HCT116 (cell line): ENCODE measurements at regions not wholly inside any gene's neighbourhood (a gene's known extent, or its start where the extent isn't known, plus 50 kb on each side); places are given as distances from the start of the nearest gene placed in this dataset.

Experiments
- ATAC-seq: fragments of 200-7000 bp; cut with Tn5 transposase; 2 replicates; pipeline ENCODE4 v1.9.1; 2020; ENCODE audit warnings: mild to moderate bottlenecking, moderate library complexity
- BruUV-seq: library from RNA; stranded (reverse); fragments of 400-500 nt; replicated peaks from 2 replicates; lab custom pipeline; 2021; lab: Mats Ljungman, UMichigan
- CTCF ChIA-PET: fragments of 300-600 bp; sonication (Branson Sonifier 250); formaldehyde crosslinking; loops from one replicate; lab custom pipeline; 2021; ENCODE audit warnings: antibody characterized with exemption; lab: Charles Lee
- POLR2A ChIA-PET: fragments of 300-600, 350-600 bp; sonication (Branson Sonifier 250); formaldehyde crosslinking; loops from one replicate; lab custom pipeline; 2021; ENCODE audit warnings: antibody characterized with exemption; lab: Charles Lee
- RAD21 ChIA-PET, 2 experiments: fragments of 300-600 bp; sonication (Branson Sonifier 250); formaldehyde crosslinking; loops; one replicate each; lab custom pipeline; 2023; ENCODE audit warnings: low total read pairs in 2 of 2; ENCODE audit not compliant: uncharacterized antibody in 2 of 2, unreplicated experiment in 2 of 2, low non-redundant PET in 1 of 2; lab: Charles Lee
- DNase-seq: peaks from one replicate; pipeline ENCODE4 v3.0.0-alpha.2; 2010; ENCODE audit warnings: low read depth, low spot score
- H2AFZ ChIP-seq: fragments of 200-600 bp; shearing (Covaris generic), sonication (generic); 2 replicates; pipeline ENCODE4 v1.6.1; 2017; ENCODE audit warnings: low read depth, mixed run types, mixed read lengths, antibody characterized with exemption, low read length; ENCODE audit not compliant: poor library complexity, severe bottlenecking
- H3K27ac ChIP-seq: 2 replicates; pipeline ENCODE4 v1.5.1; 2012; ENCODE audit warnings: low read depth, low read length
- H3K27me3 ChIP-seq: fragments of 200-600 bp; sonication (generic); 2 replicates; pipeline ENCODE4 v1.6.1; 2016; ENCODE audit warnings: mixed run types, low read length, mixed read lengths; ENCODE audit not compliant: insufficient read depth
- H3K36me3 ChIP-seq, 2 experiments: fragments of 200-500 bp in 1 of 2; fragments of 200-600 bp in 1 of 2; sonication (Bioruptor generic) in 1 of 2; sonication (generic) in 1 of 2; 2 replicates each; pipeline versions ENCODE4 v1.5.1 to v1.6.1; 2014 to 2016; ENCODE audit warnings: low read length in 2 of 2, inconsistent platforms in 1 of 2, mixed read lengths in 1 of 2, mixed run types in 1 of 2; ENCODE audit not compliant: insufficient read depth in 2 of 2, control insufficient read depth in 1 of 2
- H3K4me1 ChIP-seq, 2 experiments: fragments of 200-600 bp in 1 of 2; sonication (generic) in 1 of 2; 2 replicates each; pipeline versions ENCODE4 v1.5.1 to v1.6.1; 2012 to 2017; ENCODE audit warnings: low read length in 2 of 2, inconsistent platforms in 1 of 2, mild to moderate bottlenecking in 1 of 2, mixed read lengths in 1 of 2, mixed run types in 1 of 2, moderate library complexity in 1 of 2; ENCODE audit not compliant: insufficient read depth in 2 of 2, control insufficient read depth in 1 of 2
- H3K4me2 ChIP-seq: fragments of 200-600 bp; sonication (generic); 2 replicates; pipeline ENCODE4 v1.6.1; 2017; ENCODE audit warnings: mixed run types, low read length, mixed read lengths
- H3K4me3 ChIP-seq, 2 experiments: fragments of 200-600 bp in 1 of 2; sonication (generic) in 1 of 2; replicated peaks in 1 of 2; 2 replicates each; pipeline ENCODE4 v1.5.1; 2011 to 2016; ENCODE audit warnings: low read length in 2 of 2, control low read depth in 1 of 2, low read depth in 1 of 2, mild to moderate bottlenecking in 1 of 2, mixed read lengths in 1 of 2, mixed run types in 1 of 2
- H3K79me2 ChIP-seq: fragments of 200-600 bp; sonication (generic); 2 replicates; pipeline ENCODE4 v1.6.1; 2017; ENCODE audit warnings: mild to moderate bottlenecking, mixed run types, low read length, moderate library complexity, mixed read lengths; ENCODE audit not compliant: insufficient read depth
- H3K9ac ChIP-seq: fragments of 200-600 bp; sonication (generic); 2 replicates; pipeline ENCODE4 v1.6.1; 2016; ENCODE audit warnings: low read length, mixed read lengths
- H3K9me2 ChIP-seq: fragments of 200-600 bp; sonication (generic), shearing (Covaris generic); 2 replicates; pipeline ENCODE4 v1.6.1; 2017; ENCODE audit warnings: mixed run types, mild to moderate bottlenecking, moderate library complexity; ENCODE audit not compliant: insufficient read depth
- H3K9me3 ChIP-seq, 2 experiments: fragments of 200-500 bp in 1 of 2; fragments of 200-600 bp in 1 of 2; sonication (Bioruptor generic) in 1 of 2; sonication (generic) in 1 of 2; 2 replicates each; pipeline ENCODE4 v1.6.1; 2014 to 2017; ENCODE audit warnings: low read length in 2 of 2, mixed read lengths in 2 of 2, inconsistent platforms in 1 of 2, low read depth in 1 of 2, mild to moderate bottlenecking in 1 of 2, mixed run types in 1 of 2, moderate library complexity in 1 of 2; ENCODE audit not compliant: control insufficient read depth in 1 of 2, insufficient read depth in 1 of 2
- H4K20me1 ChIP-seq: fragments of 200-600 bp; sonication (generic), shearing (Covaris generic); 2 replicates; pipeline ENCODE4 v1.6.1; 2017; ENCODE audit warnings: mixed run types, mild to moderate bottlenecking, moderate library complexity; ENCODE audit not compliant: insufficient read depth
- CEBPB ChIP-seq: IDR thresholded peaks from 2 replicates; pipeline ENCODE4 v1.6.1; 2012; ENCODE audit warnings: low read depth
- EGR1 ChIP-seq: IDR thresholded peaks from 2 replicates; pipeline ENCODE4 v1.6.1; 2012; ENCODE audit warnings: low read depth
- EZH2 ChIP-seq: fragments of 200-600 bp; sonication (generic); IDR thresholded peaks from 2 replicates; pipeline ENCODE4 v1.6.1; 2017; ENCODE audit warnings: antibody characterized with exemption, mixed run types
- EZH2phosphoT487 ChIP-seq: fragments of 200-600 bp; IDR thresholded peaks from 2 replicates; pipeline ENCODE4 v1.6.1; 2018; ENCODE audit warnings: antibody characterized with exemption, borderline replicate concordance
- FOSL1 ChIP-seq: IDR thresholded peaks from 2 replicates; pipeline ENCODE4 v1.6.1; 2012; ENCODE audit warnings: low read depth
- JUND ChIP-seq: IDR thresholded peaks from 2 replicates; pipeline ENCODE4 v1.6.1; 2012
- MAX ChIP-seq: IDR thresholded peaks from 2 replicates; pipeline ENCODE4 v1.6.1; 2012
- POLR2A ChIP-seq: IDR thresholded peaks from 2 replicates; pipeline ENCODE4 v1.7.0; 2011; ENCODE audit warnings: borderline replicate concordance; ENCODE audit not compliant: insufficient read depth, insufficient read length; ENCODE audit errors: extremely low read depth
- POLR2AphosphoS5 ChIP-seq: IDR thresholded peaks from 2 replicates; pipeline ENCODE4 v1.6.1; 2011; ENCODE audit warnings: mild to moderate bottlenecking, low read depth, low read length, moderate library complexity
- SIN3A ChIP-seq: IDR thresholded peaks from 2 replicates; pipeline ENCODE4 v1.6.1; 2012; ENCODE audit warnings: low read depth
- SP1 ChIP-seq: IDR thresholded peaks from 2 replicates; pipeline ENCODE4 v1.6.1; 2012; ENCODE audit warnings: low read depth
- SRF ChIP-seq: IDR thresholded peaks from 2 replicates; pipeline ENCODE4 v1.6.1; 2012; ENCODE audit warnings: low read depth
- TCF7L2 ChIP-seq: IDR thresholded peaks from 2 replicates; pipeline ENCODE4 v1.7.0; 2011; ENCODE audit warnings: borderline replicate concordance, inconsistent platforms; ENCODE audit not compliant: insufficient read depth, insufficient read length; ENCODE audit errors: extremely low read depth
- ZFX ChIP-seq: fragments of 450-650 bp; IDR thresholded peaks from 2 replicates; pipeline ENCODE4 v1.6.1; 2017
- ZNF274 ChIP-seq: fragments of 200-500 bp; sonication (Bioruptor generic); IDR thresholded peaks from 2 replicates; pipeline ENCODE4 v1.6.1; 2014; ENCODE audit warnings: mild to moderate bottlenecking, low read depth, low read length, inconsistent platforms
- intact Hi-C: fragments of 100-400 bp; cut with micrococcal nuclease; formaldehyde crosslinking; loops from 2 replicates; pipeline ENCODE4 v1.10.0; 2022
- TF ChIP-seq, protein P1 (sequence below): IDR thresholded peaks from 2 replicates; pipeline ENCODE4 v1.6.1; 2011; ENCODE audit warnings: mild to moderate bottlenecking, low read length, moderate library complexity; ENCODE audit not compliant: insufficient replicate concordance; ENCODE audit errors: extremely low read depth
- TF ChIP-seq, protein P2 (sequence below), 3 experiments: fragments of 200-600 bp in 1 of 3; sonication (generic) in 1 of 3; IDR thresholded peaks in 2 of 3; conservative IDR thresholded peaks in 1 of 3; 2 replicates each; pipeline ENCODE4 v1.5.1; 2012 to 2017; ENCODE audit warnings: low read depth in 2 of 3, low read length in 2 of 3, antibody characterized with exemption in 1 of 3, borderline replicate concordance in 1 of 3, control low read depth in 1 of 3, mild to moderate bottlenecking in 1 of 3, mixed read lengths in 1 of 3, mixed run types in 1 of 3, moderate library complexity in 1 of 3; ENCODE audit not compliant: insufficient read depth in 1 of 3
- TF ChIP-seq, protein P3 (sequence below): IDR thresholded peaks from 2 replicates; pipeline ENCODE4 v1.6.1; 2012
- TF ChIP-seq, protein P4 (sequence below): IDR thresholded peaks from 2 replicates; pipeline ENCODE4 v1.6.1; 2012; ENCODE audit warnings: low read depth

DNA sequence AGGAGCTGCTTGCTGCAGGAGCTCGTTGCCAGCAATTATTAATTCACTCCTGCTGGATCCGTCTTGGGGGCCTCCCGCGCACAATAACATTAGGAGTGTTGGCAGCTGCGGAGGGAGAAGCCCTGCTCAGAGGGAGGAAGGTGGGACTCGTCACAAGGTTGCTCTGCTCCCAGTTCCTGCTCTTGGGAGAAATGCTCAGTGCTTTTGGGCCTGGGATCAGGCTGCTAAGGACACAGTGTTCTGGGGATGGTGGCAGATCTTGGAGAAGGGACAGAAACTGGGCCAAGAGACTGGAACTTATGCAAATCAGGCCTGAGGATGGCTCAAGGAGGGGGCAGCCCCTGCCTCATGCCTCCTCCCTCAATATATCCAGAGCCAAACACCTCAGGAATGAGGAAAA, 78.9 kb upstream of the OLFM4 start:
- Histone ChIP-seq H3K79me2 (no peaks in the 10 kb centered on the region), H3K9me3 (no peaks in the 10 kb centered on the region), H3K27ac (no peak overlapping the region), H2AFZ (no peak overlapping the region), H3K27me3 (0 out of 2 replicates have a peak, but pooled peaks cover 7% of the 10 kb centered on the region), H3K9ac (no peak overlapping the region), H3K4me1 (no peaks in the 10 kb centered on the region), H3K36me3 (no peaks in the 10 kb centered on the region), H3K4me3 (no peak overlapping the region), H3K9me2 (no peaks in the 10 kb centered on the region), H3K4me2 (no peak overlapping the region), H4K20me1 (no peaks in the 10 kb centered on the region)
- intact Hi-C loops = no loop called here
- no TSS peak for BruUV-seq
- ChIA-PET RAD21 (no interaction called here), POLR2A (no interaction called here), CTCF (no interaction called here)
- TF ChIP-seq, protein P1, sequence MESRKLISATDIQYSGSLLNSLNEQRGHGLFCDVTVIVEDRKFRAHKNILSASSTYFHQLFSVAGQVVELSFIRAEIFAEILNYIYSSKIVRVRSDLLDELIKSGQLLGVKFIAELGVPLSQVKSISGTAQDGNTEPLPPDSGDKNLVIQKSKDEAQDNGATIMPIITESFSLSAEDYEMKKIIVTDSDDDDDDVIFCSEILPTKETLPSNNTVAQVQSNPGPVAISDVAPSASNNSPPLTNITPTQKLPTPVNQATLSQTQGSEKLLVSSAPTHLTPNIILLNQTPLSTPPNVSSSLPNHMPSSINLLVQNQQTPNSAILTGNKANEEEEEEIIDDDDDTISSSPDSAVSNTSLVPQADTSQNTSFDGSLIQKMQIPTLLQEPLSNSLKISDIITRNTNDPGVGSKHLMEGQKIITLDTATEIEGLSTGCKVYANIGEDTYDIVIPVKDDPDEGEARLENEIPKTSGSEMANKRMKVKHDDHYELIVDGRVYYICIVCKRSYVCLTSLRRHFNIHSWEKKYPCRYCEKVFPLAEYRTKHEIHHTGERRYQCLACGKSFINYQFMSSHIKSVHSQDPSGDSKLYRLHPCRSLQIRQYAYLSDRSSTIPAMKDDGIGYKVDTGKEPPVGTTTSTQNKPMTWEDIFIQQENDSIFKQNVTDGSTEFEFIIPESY = no peak
- TF ChIP-seq, protein P2, sequence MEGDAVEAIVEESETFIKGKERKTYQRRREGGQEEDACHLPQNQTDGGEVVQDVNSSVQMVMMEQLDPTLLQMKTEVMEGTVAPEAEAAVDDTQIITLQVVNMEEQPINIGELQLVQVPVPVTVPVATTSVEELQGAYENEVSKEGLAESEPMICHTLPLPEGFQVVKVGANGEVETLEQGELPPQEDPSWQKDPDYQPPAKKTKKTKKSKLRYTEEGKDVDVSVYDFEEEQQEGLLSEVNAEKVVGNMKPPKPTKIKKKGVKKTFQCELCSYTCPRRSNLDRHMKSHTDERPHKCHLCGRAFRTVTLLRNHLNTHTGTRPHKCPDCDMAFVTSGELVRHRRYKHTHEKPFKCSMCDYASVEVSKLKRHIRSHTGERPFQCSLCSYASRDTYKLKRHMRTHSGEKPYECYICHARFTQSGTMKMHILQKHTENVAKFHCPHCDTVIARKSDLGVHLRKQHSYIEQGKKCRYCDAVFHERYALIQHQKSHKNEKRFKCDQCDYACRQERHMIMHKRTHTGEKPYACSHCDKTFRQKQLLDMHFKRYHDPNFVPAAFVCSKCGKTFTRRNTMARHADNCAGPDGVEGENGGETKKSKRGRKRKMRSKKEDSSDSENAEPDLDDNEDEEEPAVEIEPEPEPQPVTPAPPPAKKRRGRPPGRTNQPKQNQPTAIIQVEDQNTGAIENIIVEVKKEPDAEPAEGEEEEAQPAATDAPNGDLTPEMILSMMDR (IDR thresholded peaks at IDR 0.05 in 2 of 3, conservative IDR thresholded peaks at IDR 0.05 in 1 of 3; ENCODE audit: borderline replicate concordance in 1 of 3, insufficient read depth in 1 of 3, low read depth in 2 of 3, low read length in 2 of 3) = no peak
- TF ChIP-seq ZFX (no peak), SIN3A (no peak), EGR1 (no peak), ZNF274 (no peak), POLR2A (no peak), EZH2phosphoT487 (no peak), POLR2AphosphoS5 (no peak), SRF (no peak), TCF7L2 (no peak), MAX (no peak), SP1 (no peak), EZH2 (no peak), FOSL1 (no peak), JUND (no peak), CEBPB (no peak)
- TF ChIP-seq, protein P3, sequence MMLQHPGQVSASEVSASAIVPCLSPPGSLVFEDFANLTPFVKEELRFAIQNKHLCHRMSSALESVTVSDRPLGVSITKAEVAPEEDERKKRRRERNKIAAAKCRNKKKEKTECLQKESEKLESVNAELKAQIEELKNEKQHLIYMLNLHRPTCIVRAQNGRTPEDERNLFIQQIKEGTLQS = no peak
- TF ChIP-seq, protein P4, sequence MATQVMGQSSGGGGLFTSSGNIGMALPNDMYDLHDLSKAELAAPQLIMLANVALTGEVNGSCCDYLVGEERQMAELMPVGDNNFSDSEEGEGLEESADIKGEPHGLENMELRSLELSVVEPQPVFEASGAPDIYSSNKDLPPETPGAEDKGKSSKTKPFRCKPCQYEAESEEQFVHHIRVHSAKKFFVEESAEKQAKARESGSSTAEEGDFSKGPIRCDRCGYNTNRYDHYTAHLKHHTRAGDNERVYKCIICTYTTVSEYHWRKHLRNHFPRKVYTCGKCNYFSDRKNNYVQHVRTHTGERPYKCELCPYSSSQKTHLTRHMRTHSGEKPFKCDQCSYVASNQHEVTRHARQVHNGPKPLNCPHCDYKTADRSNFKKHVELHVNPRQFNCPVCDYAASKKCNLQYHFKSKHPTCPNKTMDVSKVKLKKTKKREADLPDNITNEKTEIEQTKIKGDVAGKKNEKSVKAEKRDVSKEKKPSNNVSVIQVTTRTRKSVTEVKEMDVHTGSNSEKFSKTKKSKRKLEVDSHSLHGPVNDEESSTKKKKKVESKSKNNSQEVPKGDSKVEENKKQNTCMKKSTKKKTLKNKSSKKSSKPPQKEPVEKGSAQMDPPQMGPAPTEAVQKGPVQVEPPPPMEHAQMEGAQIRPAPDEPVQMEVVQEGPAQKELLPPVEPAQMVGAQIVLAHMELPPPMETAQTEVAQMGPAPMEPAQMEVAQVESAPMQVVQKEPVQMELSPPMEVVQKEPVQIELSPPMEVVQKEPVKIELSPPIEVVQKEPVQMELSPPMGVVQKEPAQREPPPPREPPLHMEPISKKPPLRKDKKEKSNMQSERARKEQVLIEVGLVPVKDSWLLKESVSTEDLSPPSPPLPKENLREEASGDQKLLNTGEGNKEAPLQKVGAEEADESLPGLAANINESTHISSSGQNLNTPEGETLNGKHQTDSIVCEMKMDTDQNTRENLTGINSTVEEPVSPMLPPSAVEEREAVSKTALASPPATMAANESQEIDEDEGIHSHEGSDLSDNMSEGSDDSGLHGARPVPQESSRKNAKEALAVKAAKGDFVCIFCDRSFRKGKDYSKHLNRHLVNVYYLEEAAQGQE = no peak
- ATAC-seq (no peak), DNase-seq (no peak)
